ENCODE measurements at regions not wholly inside any gene's neighbourhood (a gene's known extent, or its start where the extent isn't known, plus 50 kb on each side); places are given as distances from the start of the nearest gene placed in this dataset.

GRCh38 chr5:58135571-58136335 lies 324.1 kb downstream of the PLK2 start:
- no peak for DNase-seq (ENCODE audit: low read depth)
- ChIA-PET CTCF (interaction anchor here (1.8 kb wide), 1 partner anchor 356 kb away, joined by 7 read pairs; no protein-coding TSS in a partner anchor), POLR2A (no interaction called here)
- Histone ChIP-seq H3K27me3 (ENCODE audit: control insufficient read depth, insufficient read depth, low read length) (no peaks in the 10 kb centered on the region; the same call in 1 of the 2 replicates), H3K4me3 (ENCODE audit: low read depth, low read length) (no peak overlapping the region), H3K36me3 (ENCODE audit: control insufficient read depth, insufficient read depth, low read length) (no peaks in the 10 kb centered on the region)
- no peak for TF ChIP-seq CTCF (IDR thresholded peaks at IDR 0.05; ENCODE audit: insufficient read depth, low read depth, low read length)

DNA sequence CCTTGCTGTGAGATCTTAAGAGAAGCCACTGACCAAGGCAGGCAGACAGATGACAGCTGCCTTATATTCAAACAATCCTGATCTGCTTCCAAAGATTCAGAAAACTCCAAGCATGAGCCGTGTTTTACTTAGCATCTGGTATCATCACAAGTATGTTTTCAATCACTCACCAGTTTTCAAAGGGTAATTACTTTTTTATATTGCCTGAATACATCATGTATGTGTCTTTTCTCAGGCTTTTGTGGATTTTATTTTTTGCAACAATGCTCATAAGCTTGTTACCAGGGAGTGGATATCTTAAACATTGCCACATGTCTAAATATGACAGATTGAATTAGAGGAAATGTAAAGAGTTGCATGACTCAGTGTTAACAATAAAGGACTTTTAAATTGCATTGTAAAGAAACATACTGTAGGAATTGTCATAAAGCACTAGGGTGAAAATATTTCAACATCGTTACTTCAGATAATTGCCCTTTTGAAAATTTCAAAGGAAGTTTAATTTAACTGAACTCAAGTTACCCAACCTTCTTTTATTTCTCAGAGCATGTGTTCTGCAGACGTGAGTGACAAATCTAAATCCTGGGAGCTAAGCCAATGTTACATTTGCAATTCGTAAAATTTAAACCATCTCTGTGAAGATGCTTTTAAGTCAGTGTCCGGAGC lies 326.1 kb downstream of the PLK2 start:
- Histone ChIP-seq H3K36me3 (ENCODE audit: control insufficient read depth, insufficient read depth, low read length) (no peaks in the 10 kb centered on the region), H3K27me3 (ENCODE audit: control insufficient read depth, insufficient read depth, low read length) (no peaks in the 10 kb centered on the region; the same call in 1 of the 2 replicates), H3K4me3 (ENCODE audit: low read depth, low read length) (no peak overlapping the region)
- CTCF ChIA-PET: interaction anchor here (0.6 to 1.8 kb wide), 8 partner anchors 16 to 1303 kb away, joined by 3 to 6 read pairs (median 3); partner anchors contain the start of gene PLK2
- no peak for TF ChIP-seq CTCF (IDR thresholded peaks at IDR 0.05; ENCODE audit: insufficient read depth, low read depth, low read length)
- DNase-seq (ENCODE audit: low read depth): peak; percentile 87
- POLR2A ChIA-PET: interaction anchor here (0.6 kb wide), 1 partner anchor 341 kb away, joined by 11 read pairs; no protein-coding TSS in a partner anchor

DNA sequence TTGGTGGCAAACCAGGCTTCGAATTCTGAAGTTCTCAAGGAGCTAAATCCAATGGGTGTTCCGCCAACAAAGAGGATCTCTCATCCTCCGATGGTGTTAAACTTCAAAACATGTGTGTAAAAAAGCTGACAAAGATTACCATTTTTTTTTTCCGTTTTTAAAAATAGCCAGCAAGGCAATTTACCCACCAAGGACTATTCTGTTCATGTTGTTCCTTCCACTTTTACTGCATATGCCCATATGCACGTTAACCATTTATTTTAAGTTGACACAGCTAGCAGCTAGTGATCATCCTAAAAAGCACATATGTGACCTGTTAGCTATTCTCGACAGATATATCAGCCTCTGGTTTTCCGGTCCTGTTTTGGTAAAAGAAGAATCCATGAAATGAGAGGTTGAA lies 326.7 kb downstream of the PLK2 start:
- no peak for TF ChIP-seq CTCF (IDR thresholded peaks at IDR 0.05; ENCODE audit: insufficient read depth, low read depth, low read length)
- ChIA-PET POLR2A (no interaction called here), CTCF (interaction anchor here (0.5 to 1.8 kb wide), 9 partner anchors 8 to 1303 kb away, joined by 3 to 6 read pairs (median 3); partner anchors contain the start of gene PLK2)
- H3K27me3 ChIP-seq (ENCODE audit: control insufficient read depth, insufficient read depth, low read length): no peaks in the 10 kb centered on the region; the same call in 1 of the 2 replicates
- H3K36me3 ChIP-seq (ENCODE audit: control insufficient read depth, insufficient read depth, low read length): no peaks in the 10 kb centered on the region
- H3K4me3 ChIP-seq (ENCODE audit: low read depth, low read length): no peak overlapping the region
- no peak for DNase-seq (ENCODE audit: low read depth)

GRCh38 chr5:58127255-58128220 lies 332.3 kb downstream of the PLK2 start:
- no peak for TF ChIP-seq CTCF (IDR thresholded peaks at IDR 0.05; ENCODE audit: insufficient read depth, low read depth, low read length)
- Histone ChIP-seq H3K36me3 (ENCODE audit: control insufficient read depth, insufficient read depth, low read length) (no peaks in the 10 kb centered on the region), H3K4me3 (ENCODE audit: low read depth, low read length) (no peak overlapping the region), H3K27me3 (ENCODE audit: control insufficient read depth, insufficient read depth, low read length) (no peaks in the 10 kb centered on the region; the same call in 1 of the 2 replicates)
- no peak for DNase-seq (ENCODE audit: low read depth)
- ChIA-PET POLR2A (no interaction called here), CTCF (interaction anchor here (0.8 to 2.0 kb wide), 3 partner anchors 12 to 830 kb away, joined by 3 to 5 read pairs (median 3); no protein-coding TSS in a partner anchor)

All from BJ (cell line).